NCI-H2196 (cell line): ENCODE measurements at regions not wholly inside any gene's neighbourhood (a gene's known extent, or its start where the extent isn't known, plus 50 kb on each side); places are given as distances from the start of the nearest gene placed in this dataset.

Experiments
- DNase-seq: peaks from one replicate; lab custom pipeline; 2025; ENCODE audit not compliant: unreplicated experiment; lab: John Stamatoyannopoulos, UW

- no peak for DNase-seq
These were observed 79.1 kb upstream of the SDK2 start for GRCh38 chr17:73723317-73723716.

DNA sequence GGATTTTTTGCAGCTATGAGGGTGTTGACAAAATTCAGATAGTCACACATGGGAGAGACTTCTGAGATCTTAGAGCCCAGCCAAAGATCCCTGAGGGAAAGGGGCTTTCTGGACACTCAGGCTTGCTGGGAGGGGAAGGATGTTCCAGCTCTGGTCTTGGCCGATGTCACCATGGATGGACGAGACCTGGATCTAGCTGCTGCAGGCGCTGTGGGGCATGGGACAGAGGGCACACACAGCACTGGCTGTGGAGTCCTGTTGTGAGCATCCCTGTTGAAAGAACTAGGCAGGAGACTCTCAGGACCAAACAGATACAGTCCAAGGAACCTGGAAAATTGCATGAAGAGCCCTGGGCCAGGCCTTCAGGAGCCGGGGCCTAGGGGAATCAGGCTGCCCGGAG, 80.1 kb upstream of the SDK2 start:
- DNase-seq = no peak

DNA sequence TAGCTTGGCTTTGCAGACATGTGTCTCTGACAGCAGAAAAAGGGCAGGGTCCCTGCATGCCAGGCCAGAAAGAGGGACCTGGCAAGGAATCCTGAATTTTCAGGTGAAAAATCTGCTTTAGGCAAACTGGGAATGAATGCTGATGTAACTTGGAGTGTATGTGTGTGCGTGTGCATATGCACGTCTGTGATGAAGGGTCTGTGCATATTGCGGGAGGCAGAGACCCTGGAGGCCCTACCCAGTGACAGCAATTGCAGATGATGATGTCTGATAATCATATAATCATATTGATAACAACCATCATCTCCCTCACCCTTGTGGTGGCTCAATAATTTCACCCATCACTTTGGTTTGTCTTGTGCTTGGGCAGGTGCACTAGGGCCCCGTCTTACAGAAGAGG, 80.7 kb upstream of the SDK2 start:
- DNase-seq = no peak

- DNase-seq = no peak
These were observed 81.7 kb upstream of the SDK2 start for GRCh38 chr17:73725794-73726515.

DNA sequence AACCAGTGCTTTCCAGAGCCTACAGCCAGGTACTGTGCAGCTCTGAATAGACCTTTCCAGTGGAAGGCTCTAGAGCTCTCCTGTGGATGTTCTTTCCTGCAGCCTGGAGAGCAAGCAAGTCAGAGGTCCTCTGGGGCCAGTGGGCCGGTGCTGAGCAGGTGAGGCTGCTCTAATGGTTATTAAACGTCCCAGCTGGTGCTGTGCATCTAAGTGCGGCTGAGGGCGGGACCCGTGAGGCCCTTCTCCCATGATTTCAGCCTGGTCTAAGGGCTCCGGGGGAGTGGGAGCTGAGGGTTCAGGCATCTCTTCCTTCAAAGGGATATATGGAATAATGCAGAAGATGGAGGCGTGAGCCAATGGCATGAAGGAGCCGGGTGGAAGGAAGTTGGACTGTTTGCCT, 83.7 kb upstream of the SDK2 start:
- no peak for DNase-seq

- DNase-seq = no peak
These were observed 84.9 kb upstream of the SDK2 start for GRCh38 chr17:73729101-73729500.

DNA sequence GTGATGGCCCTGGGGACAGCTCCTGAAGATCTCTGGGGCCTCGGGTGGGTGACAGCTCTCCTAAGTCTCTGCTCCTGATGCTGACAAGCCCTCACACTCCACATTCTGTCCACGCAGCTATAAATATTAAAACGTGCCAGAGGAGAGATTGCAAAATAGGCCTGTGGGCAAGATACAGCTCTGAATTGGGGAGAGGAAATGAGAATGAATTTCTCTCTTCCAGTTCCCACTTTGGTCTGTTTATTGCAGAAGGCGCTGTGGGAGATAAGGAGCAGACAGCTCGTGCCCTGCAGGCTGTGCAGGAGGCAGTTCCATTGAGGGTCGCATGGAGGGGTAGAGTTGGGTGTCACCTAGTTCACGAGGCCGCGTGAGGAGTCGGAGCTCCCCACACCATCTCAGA, 87.5 kb upstream of the SDK2 start:
- no peak for DNase-seq

- no peak for DNase-seq
These were observed 89.3 kb upstream of the SDK2 start for GRCh38 chr17:73733517-73733916.

DNA sequence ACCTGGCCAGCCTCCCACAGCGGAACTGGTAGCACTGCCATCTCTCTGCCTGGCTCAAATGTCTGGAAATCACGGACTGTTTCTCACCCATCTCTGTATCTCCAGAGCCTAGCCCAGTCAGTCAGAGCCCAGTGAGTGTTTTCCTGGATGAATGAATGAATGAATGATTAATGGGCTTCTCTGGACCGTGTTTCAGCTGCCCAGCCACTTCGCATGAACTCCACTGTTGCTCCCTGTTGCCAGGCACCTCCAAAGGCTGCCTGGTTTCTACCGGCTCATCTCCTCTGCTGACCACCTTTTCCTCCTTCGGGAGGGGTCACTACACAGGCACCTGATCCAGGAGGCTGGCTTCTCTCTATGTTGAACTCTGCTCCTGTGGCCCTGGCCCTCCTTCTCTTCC, 91.0 kb upstream of the SDK2 start:
- no peak for DNase-seq

DNA sequence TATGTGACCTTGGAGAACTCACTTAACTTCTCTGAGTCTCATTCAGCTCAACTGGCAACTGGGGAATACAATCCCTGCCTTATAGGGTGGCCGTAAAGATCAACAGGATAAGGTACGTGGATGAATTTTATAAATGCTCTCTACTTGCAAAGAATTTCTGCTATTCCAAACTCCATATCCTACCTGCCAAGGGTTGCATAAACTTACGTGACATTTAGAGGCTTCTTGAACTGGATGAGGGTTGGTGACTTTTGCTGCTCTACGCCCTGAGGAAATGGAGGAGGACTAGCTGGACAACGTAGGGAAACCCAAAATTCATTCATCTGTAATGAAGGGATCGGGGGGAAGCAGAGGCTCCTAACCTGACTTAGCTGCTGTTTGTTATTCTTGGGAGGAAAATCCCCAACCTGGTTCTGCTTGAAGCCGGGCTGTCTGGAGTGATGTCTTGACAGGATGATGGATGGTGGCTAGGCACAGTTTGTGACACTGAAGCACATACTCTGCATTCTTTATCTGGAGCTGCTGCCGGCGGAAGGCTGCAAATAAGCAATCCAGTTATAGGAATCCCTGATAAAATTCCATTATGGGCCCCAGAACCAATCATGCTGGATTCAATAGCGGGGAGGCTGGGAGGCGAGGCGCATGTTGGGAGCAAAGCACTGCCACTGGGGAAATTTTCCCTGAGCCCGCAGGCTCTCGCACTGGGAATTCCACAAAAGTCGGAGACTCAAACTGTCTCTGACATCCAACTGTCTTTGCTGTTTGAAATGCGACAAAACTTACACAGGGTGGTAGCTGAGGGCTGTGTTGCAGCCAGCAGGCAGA, 94.7 kb upstream of the SDK2 start:
- no peak for DNase-seq

GRCh38 chr17:73740370-73740769, 96.1 kb upstream of the SDK2 start:
- DNase-seq = no peak

GRCh38 chr17:73742948-73743381, 98.7 kb upstream of the SDK2 start:
- no peak for DNase-seq

GRCh38 chr17:73743518-73744201, 99.4 kb upstream of the SDK2 start:
- DNase-seq = no peak

- DNase-seq = no peak
These were observed 100.2 kb upstream of the SDK2 start for GRCh38 chr17:73744411-73744810.

DNA sequence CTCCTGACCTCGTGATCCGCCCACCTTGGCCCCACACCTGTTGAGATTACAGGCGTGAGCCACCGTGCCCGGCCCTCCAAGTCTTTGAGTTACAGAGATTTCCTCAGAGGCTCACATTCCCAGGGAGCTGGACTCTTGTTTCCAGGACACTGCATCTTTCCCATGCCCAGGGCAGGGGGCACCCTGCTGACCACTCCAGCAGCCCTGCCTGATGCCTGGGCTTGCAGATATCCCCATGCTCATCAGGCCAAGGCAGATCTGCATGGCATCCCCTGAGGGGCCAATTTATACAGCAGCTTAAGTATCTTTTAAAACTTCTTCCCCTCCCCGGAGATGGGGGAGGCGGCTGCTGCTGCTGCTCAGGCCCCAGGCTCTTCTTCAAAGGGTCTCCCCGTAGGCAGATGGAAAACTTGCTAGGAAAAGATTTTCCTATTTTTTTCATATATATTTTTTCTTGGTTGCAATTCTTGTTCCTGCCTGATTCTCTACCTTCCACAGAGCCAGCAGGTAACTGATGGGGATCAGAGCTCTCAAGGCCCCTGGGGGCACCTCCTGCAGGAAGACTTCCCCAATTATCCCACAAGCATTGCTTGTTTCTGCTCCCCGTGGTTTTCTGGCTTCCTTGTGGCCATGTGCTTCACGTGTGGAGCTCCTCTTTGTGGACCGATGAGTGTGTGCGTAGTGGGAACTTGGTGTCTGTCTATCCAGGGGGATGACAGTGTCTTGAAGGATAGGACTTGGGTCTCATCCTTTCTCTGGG, 102.2 kb upstream of the SDK2 start:
- no peak for DNase-seq

GRCh38 chr17:73747221-73748002, 103.2 kb upstream of the SDK2 start:
- DNase-seq = peak; percentile 48

DNA sequence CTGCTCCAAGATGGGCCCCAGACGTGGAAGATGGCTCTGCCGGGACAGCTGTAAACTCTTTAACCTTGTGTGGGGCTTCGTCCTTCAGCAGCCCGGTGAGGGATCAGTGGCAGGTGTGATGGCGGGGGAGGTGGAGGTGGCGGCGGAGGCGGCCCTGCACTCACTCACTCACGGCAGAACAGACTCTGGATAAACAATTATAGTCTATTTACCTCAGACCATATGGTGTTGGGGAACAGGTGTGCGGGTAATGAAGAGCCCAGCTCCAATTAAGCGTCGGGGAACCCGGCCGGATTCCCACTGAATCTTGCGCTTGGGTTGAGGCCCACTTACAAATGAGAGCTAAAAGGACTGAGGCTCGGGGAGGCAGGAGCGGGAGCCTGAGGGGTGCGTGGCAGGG, 104.3 kb upstream of the SDK2 start:
- peak; percentile 44 for DNase-seq

DNA sequence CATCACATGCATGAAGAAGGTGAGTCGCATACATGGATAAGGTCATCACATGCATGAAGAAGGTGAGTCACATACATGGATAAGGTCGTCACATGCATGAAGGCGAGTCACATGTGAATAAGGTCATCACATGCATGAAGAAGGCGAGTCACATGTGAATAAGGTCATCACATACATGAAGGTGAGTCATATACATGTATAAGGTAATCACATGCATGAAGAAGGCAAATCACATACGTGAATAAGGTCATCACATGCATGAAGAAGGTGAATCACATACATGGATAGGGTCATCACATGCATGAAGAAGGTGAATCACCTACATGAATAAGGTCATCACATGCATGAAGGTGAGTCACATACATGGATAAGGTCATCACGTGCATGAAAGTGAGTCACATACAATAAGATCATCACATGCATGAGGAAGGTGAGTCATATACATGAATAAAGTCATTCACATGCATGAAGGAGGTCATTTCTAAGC, 105.1 kb upstream of the SDK2 start:
- DNase-seq = no peak

DNA sequence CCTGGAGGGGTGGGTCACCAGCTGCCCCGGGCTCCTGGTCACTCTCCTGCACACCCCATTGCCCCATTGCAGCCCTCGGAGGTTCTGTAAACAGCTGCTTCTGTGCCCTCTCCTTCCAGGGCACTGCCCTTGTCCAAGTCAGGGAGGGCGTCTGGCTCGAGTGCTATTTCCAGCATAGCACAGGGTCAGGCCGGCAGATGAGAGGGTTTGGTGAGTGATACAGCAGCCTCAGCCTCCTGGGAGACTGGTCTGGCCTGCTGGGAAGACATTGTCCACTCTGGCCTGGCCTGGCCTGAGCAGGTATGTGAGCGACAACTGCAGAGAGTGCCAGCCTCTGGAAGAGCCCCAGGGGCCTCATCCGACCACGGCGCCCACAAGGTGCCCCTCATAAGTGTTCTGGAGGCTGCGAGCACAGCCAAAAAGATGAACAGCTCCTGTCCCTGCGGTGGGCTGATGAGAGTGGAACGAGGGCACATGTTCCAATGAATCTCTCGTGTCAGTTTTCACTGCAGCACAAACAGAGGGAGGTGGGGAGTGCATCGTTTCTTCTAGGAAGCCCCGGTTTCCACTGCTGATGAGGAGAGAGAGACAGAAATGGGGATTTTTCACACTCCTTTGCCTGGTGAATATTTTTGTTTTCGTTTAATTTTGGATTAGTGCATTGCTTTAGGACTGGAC, 105.8 kb upstream of the SDK2 start:
- no peak for DNase-seq

- DNase-seq = no peak
These were observed 106.7 kb upstream of the SDK2 start for GRCh38 chr17:73750975-73751374.
